Activated naive CD8-positive, alpha-beta T cell treated with anti-CD3 and anti-CD28 coated beads, Interleukin-2, amount 10 ng/mL, durations not matched to agents 7 days and 5 days (primary cell): ENCODE measurements at regions not wholly inside any gene's neighbourhood (a gene's known extent, or its start where the extent isn't known, plus 50 kb on each side); places are given as distances from the start of the nearest gene placed in this dataset.
"Not testable (repeated sequence)": the region's sequence is repeated elsewhere in the genome, so short reads cannot be mapped to it uniquely, and the experiment has no call there.

Experiments used
- ATAC-seq: fragments of 150-1000 bp; cut with Tn5 transposase; one replicate; pipeline ENCODE4 v1.10.0; 2021; ENCODE audit warnings: low read depth, moderate library complexity
- POLR2A ChIA-PET: fragments of 350-600 bp; sonication (Branson Sonifier 250); formaldehyde crosslinking; loops from one replicate; lab custom pipeline; 2021; ENCODE audit warnings: antibody characterized with exemption; lab: Charles Lee
- DNase-seq: peaks from one replicate; pipeline ENCODE4 v3.0.0; 2021
- H3K27ac Mint-ChIP-seq: one replicate; pipeline ENCODE4 v1.8.0; 2022; ENCODE audit warnings: mild to moderate bottlenecking, mixed read lengths
- H3K27me3 Mint-ChIP-seq: one replicate; pipeline ENCODE4 v1.8.0; 2022; ENCODE audit warnings: mild to moderate bottlenecking, moderate library complexity, mixed read lengths
- H3K36me3 Mint-ChIP-seq: one replicate; pipeline ENCODE4 v1.8.0; 2021; ENCODE audit warnings: mild to moderate bottlenecking, mixed read lengths
- H3K4me1 Mint-ChIP-seq: one replicate; pipeline ENCODE4 v1.8.0; 2021; ENCODE audit warnings: mixed read lengths
- H3K4me3 Mint-ChIP-seq: one replicate; pipeline ENCODE4 v1.8.0; 2022; ENCODE audit warnings: mild to moderate bottlenecking, moderate library complexity, mixed read lengths
- H3K9me3 Mint-ChIP-seq: one replicate; pipeline ENCODE4 v1.8.0; 2021; ENCODE audit warnings: mixed read lengths

- H3K27me3 Mint-ChIP-seq: no peaks in the 10 kb centered on the region
- H3K9me3 Mint-ChIP-seq: peaks cover 4% of the 10 kb centered on the region
- peaks cover 3% of the 10 kb centered on the region for H3K36me3 Mint-ChIP-seq
- POLR2A ChIA-PET: no interaction called here
- H3K27ac Mint-ChIP-seq: no peak overlapping the region
- ATAC-seq: no peak
- no peaks in the 10 kb centered on the region for H3K4me1 Mint-ChIP-seq
- DNase-seq: no peak
- no peak overlapping the region for H3K4me3 Mint-ChIP-seq
Observed at GRCh38 chr14:104305511-104306449, 167.4 kb downstream of the KIF26A start.

GRCh38 chr14:104306450-104307040 is 168.2 kb downstream of the KIF26A start:
- Mint-ChIP-seq H3K9me3 (peaks cover under 1% of the 10 kb centered on the region), H3K4me1 (no peaks in the 10 kb centered on the region), H3K27ac (no peak overlapping the region), H3K4me3 (no peak overlapping the region), H3K27me3 (no peaks in the 10 kb centered on the region), H3K36me3 (no peaks in the 10 kb centered on the region)
- no peak for ATAC-seq
- POLR2A ChIA-PET: no interaction called here
- no peak for DNase-seq

- Mint-ChIP-seq H3K27ac (no peak overlapping the region), H3K36me3 (no peaks in the 10 kb centered on the region), H3K9me3 (no peaks in the 10 kb centered on the region), H3K4me3 (no peak overlapping the region), H3K4me1 (no peaks in the 10 kb centered on the region), H3K27me3 (peaks cover under 1% of the 10 kb centered on the region)
- ATAC-seq (no peak), DNase-seq (no peak)
- POLR2A ChIA-PET: no interaction called here
Observed at GRCh38 chr14:104307246-104307626, 168.8 kb downstream of the KIF26A start.

- no peak for ATAC-seq
- Mint-ChIP-seq H3K4me3 (no peak overlapping the region), H3K27ac (no peak overlapping the region), H3K4me1 (no peaks in the 10 kb centered on the region), H3K9me3 (no peaks in the 10 kb centered on the region), H3K27me3 (peaks cover 4% of the 10 kb centered on the region), H3K36me3 (no peaks in the 10 kb centered on the region)
- POLR2A ChIA-PET: no interaction called here
- DNase-seq: no peak
Observed at GRCh38 chr14:104307627-104308401, 169.4 kb downstream of the KIF26A start.

GRCh38 chr14:104308534-104308933 is 170.1 kb downstream of the KIF26A start:
- H3K4me1 Mint-ChIP-seq, ATAC-seq: not testable (repeated sequence)

GRCh38 chr14:104309657-104310369 is 171.4 kb downstream of the KIF26A start:
- peaks cover 4% of the 10 kb centered on the region for H3K27me3 Mint-ChIP-seq
- H3K36me3 Mint-ChIP-seq: no peaks in the 10 kb centered on the region
- ATAC-seq: no peak
- no peak overlapping the region for H3K27ac Mint-ChIP-seq
- POLR2A ChIA-PET: no interaction called here
- H3K4me3 Mint-ChIP-seq: no peak overlapping the region
- DNase-seq: no peak
- H3K4me1 Mint-ChIP-seq: no peaks in the 10 kb centered on the region
- H3K9me3 Mint-ChIP-seq: no peaks in the 10 kb centered on the region

More at GRCh38 chr14:104308534-104308933, 170.1 kb downstream of the KIF26A start:
- H3K27ac Mint-ChIP-seq, POLR2A ChIA-PET, H3K4me3 Mint-ChIP-seq, H3K27me3 Mint-ChIP-seq, H3K9me3 Mint-ChIP-seq, H3K36me3 Mint-ChIP-seq, DNase-seq: not testable (repeated sequence)

- Mint-ChIP-seq H3K4me1 (no peaks in the 10 kb centered on the region), H3K27me3 (peaks cover 4% of the 10 kb centered on the region), H3K4me3 (no peak overlapping the region), H3K27ac (no peak overlapping the region), H3K36me3 (no peaks in the 10 kb centered on the region), H3K9me3 (no peaks in the 10 kb centered on the region)
- POLR2A ChIA-PET: no interaction called here
- DNase-seq (no peak), ATAC-seq (no peak)
Observed at GRCh38 chr14:104311358-104311757, 173.0 kb downstream of the KIF26A start.

- no peaks in the 10 kb centered on the region for H3K9me3 Mint-ChIP-seq
- ATAC-seq (no peak), DNase-seq (no peak)
- H3K4me1 Mint-ChIP-seq: no peaks in the 10 kb centered on the region
- POLR2A ChIA-PET: no interaction called here
- no peaks in the 10 kb centered on the region for H3K36me3 Mint-ChIP-seq
- no peak overlapping the region for H3K27ac Mint-ChIP-seq
- no peak overlapping the region for H3K4me3 Mint-ChIP-seq
- peaks cover 4% of the 10 kb centered on the region for H3K27me3 Mint-ChIP-seq
Observed at GRCh38 chr14:104313674-104314073, 175.3 kb downstream of the KIF26A start.

- DNase-seq (no peak), ATAC-seq (no peak)
- peaks cover 4% of the 10 kb centered on the region for H3K27me3 Mint-ChIP-seq
- no peaks in the 10 kb centered on the region for H3K36me3 Mint-ChIP-seq
- no peaks in the 10 kb centered on the region for H3K4me1 Mint-ChIP-seq
- POLR2A ChIA-PET: no interaction called here
- H3K27ac Mint-ChIP-seq: no peak overlapping the region
- no peak overlapping the region for H3K4me3 Mint-ChIP-seq
- H3K9me3 Mint-ChIP-seq: no peaks in the 10 kb centered on the region
Observed at GRCh38 chr14:104314251-104314941, 176.0 kb downstream of the KIF26A start.

- ATAC-seq (no peak), DNase-seq (no peak)
- Mint-ChIP-seq H3K27ac (no peak overlapping the region), H3K4me1 (no peaks in the 10 kb centered on the region), H3K36me3 (no peaks in the 10 kb centered on the region), H3K9me3 (no peaks in the 10 kb centered on the region), H3K27me3 (peaks cover 4% of the 10 kb centered on the region), H3K4me3 (no peak overlapping the region)
- POLR2A ChIA-PET: no interaction called here
Observed at GRCh38 chr14:104315169-104315568, 176.8 kb downstream of the KIF26A start.

- Mint-ChIP-seq H3K27me3 (peaks cover 6% of the 10 kb centered on the region), H3K27ac (no peak overlapping the region), H3K36me3 (no peaks in the 10 kb centered on the region), H3K4me1 (no peaks in the 10 kb centered on the region), H3K4me3 (no peak overlapping the region), H3K9me3 (no peaks in the 10 kb centered on the region)
- no peak for DNase-seq
- POLR2A ChIA-PET: no interaction called here
- ATAC-seq: no peak
Observed at GRCh38 chr14:104315625-104316024, 177.2 kb downstream of the KIF26A start.

- DNase-seq: no peak
- Mint-ChIP-seq H3K36me3 (no peaks in the 10 kb centered on the region), H3K27ac (no peak overlapping the region), H3K9me3 (no peaks in the 10 kb centered on the region), H3K4me3 (no peak overlapping the region), H3K4me1 (no peaks in the 10 kb centered on the region), H3K27me3 (peaks cover 6% of the 10 kb centered on the region)
- no peak for ATAC-seq
- POLR2A ChIA-PET: no interaction called here
Observed at GRCh38 chr14:104316121-104316722, 177.8 kb downstream of the KIF26A start.
